Activated CD4-positive, alpha-beta T cell treated with anti-CD3 and anti-CD28 coated beads, Interleukin-2, Interleukin-6, amounts not matched to agents 100 ng/mL and 50 ng/mL, durations not matched to agents 16 hours and 8 hours (primary cell): ENCODE measurements at regions not wholly inside any gene's neighbourhood (a gene's known extent, or its start where the extent isn't known, plus 50 kb on each side); places are given as distances from the start of the nearest gene placed in this dataset.
"Not testable (repeated sequence)": the region's sequence is repeated elsewhere in the genome, so short reads cannot be mapped to it uniquely, and the experiment has no call there.

Experiments used
- DNase-seq: peaks from one replicate; pipeline ENCODE4 v3.0.0-alpha.2; 2020

DNA sequence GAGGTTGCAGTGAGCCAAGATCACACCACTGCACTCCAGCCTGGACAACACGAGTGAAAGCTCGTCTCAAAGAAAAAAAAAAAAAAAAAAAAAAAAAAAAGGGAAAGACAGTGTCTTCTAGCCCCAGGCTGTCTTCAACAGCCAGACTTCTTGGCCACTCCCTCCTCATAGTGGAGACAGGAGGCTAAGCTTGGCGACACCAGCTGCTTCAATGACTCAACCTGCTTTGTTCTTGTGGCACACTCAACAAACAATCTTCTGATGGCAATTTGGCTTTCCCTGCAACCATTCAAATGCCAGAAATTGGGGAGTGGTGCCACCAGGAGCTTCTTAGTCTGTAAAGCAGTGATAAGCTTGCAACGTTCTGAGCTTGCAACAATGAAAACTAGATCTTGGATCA is 290.4 kb upstream of the DYNLRB2 start:
- no peak for DNase-seq

DNA sequence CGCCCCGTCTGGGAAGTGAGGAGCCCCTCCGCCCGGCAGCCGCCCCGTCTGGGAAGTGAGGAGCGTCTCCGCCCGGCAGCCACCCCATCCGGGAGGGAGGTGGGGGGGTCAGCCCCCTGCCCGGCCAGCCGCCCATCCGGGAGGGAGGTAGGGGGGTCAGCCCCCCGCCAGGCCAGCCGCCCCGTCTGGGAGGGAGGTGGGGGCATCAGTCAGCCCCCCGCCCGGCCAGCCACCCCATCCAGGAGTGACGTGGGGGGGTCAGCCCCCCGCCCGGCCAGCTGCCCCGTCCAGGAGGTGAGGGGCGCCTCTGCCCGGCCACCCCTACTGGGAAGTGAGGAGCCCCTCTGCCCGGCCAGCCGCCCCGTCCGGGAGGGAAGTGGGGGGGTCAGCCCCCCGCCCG is 297.5 kb upstream of the DYNLRB2 start:
- DNase-seq, result not testable (repeated sequence)

DNA sequence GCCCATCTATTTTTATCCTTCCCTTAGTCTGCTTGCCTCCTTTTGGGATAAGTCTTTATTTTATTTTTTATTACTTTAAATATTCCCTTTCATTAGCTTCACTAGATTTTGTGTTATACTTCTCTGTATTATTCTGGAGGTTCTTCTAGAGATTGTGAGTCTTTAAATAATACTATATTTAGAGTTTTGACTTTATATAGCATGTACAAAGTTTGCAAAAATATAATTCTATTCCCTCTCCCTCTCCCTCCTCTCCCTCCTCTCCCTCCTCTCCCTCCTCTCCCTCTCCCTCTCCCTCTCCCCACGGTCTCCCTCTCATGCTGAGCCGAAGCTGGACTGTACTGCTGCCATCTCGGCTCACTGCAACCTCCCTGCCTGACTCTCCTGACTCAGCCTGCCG is 298.5 kb upstream of the DYNLRB2 start:
- DNase-seq, result not testable (repeated sequence)

DNA sequence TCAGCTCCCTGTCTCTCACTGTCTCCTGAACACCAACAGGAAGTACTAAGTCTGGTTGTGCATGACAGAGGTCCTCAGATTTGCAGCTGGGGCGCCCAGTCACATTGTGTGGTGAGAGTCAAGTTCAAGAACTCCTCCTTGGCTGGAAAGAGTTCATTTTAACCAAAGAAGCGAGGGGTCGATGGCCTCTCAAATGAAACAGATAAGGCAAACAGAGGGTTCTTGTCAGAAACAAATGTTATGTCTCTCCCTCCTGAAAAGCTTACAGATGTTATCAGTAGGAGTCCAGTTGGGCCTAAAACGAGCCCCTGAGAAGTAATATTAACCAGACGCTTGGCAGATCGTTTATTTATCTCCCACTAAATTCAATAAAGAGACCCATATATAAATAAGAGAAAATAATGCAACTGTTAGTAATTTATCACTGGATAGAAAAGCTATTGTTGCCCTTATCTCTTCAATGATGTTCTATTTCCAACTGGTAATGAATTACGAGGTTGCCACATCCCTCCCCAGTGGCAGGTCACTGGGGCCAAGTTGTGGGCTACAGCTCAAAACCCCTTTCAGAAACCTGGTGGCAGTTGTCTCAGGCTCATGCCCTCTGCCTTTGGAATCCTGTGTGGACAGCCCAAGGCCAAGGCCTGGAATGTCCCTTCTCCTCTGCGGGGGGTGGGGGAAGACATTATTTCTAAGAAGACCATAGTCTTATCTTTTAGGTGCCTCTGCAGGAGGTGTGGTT is 307.5 kb upstream of the DYNLRB2 start:
- no peak for DNase-seq

GRCh38 chr16:80231888-80232287 is 308.9 kb upstream of the DYNLRB2 start:
- peak; percentile 41 for DNase-seq

DNA sequence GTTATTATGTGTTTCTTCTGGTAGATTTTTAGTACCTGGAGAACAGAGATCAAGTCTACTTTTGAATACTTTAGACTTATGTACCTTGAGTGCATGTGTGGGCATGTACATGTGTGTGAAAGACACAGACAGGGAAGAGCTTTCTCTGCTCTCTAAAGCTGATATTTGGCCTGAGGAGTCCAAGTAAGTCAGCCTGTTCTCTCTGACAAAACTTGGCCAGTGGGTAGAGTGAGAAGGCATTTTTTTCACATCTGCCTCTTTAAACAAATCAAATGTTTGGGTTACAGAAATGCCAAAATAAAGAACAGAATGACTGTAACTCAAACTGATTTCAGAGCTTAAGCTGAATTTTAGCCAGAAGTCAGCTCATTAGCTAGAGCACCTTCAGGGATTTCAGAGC is 309.7 kb upstream of the DYNLRB2 start:
- no peak for DNase-seq

DNA sequence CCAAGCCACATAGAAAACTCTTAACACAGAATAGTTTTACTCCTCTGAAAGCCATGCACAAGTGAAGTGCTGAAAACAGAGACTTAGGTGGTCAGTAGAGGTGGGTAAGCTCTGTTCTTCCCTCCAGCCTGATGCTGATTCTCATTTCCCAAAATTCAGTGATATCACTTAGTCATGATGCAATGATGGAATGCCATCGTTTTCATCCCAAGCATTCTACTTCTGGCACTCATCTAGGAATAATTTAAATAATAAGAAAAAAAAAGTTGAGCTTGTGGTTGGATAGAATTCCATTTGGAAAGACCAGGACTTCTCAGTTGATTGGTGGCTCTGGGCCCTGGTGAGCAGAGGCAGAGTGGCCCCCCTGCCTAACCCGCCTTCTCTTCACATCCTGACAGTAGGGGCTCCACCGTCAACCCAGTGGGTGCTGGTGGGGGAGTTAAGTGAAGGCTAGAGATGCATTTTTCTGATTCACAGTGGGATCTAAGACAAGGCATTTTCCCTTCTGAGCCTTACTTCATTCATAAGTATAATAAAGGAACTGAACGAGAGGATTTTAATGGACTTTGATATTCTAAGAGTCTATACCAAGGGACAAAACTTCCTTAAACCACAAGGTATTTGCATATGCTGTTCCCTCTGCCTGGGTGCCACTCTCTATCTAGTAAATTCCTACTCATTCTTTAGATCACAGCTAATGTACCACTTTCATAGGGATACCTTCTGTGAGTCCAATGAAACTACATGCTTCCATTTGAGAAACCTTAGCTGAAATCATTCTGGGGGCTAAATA is 310.3 kb upstream of the DYNLRB2 start:
- DNase-seq, result no peak

- DNase-seq, result no peak
These were observed 314.3 kb upstream of the DYNLRB2 start for GRCh38 chr16:80226499-80226898.

DNA sequence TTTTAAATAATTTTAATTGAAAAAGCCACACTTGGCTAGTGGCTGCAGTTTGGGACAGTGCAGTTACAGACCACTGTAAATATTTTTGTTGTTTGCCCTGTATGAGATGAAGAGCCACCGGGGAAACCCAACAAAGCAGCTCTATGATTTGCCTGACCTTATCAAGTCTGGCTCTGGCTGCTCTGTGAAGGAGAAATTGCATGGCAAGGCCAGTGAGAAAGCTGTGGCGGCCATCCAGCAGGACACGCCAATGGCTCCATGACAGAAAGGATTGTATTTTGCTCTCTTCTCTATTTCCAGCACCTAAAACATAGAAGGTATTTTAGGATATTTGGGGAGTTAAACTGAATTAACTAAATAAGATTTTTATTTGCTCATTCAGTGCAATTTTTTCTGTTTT is 330.0 kb upstream of the DYNLRB2 start:
- no peak for DNase-seq

DNA sequence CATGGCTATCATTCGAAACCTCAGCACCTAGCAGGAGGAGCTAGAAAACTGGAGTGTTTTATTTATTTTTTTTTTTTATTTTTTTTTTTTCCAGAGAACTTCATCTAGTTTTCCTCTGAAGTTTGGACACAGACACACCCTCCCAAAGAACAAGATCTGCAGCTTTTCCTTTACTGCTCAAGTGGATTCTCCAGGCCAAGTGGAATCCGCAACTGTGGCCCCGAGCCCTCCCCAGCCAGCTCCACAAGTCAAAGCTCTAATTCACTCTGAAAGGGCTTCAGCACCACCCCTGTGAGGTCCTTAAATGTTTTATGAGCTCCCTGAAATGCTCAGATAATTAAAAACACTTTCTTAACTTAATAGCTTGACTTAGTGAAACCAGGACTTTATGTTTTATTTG is 332.1 kb upstream of the DYNLRB2 start:
- DNase-seq, result no peak

DNA sequence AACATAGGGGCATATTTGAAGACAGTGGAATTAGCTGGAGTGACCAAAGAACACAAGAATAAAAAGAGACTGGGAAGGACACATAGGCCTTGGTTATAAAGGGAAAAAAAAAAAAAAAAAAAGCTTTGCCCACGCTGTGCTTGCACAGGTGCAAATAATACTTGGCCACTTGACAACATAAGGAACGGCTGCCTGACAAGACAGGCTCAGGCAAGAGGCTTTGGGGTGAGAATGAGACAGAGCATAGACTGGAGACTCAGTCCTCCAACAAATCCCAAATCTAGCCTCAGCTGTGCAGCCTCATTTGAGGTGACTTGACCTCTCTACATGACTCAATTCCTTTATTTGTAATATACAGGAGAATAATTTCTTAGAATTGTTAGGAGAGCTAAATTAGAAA is 332.8 kb upstream of the DYNLRB2 start:
- DNase-seq, result no peak

- no peak for DNase-seq
These were observed 337.0 kb upstream of the DYNLRB2 start for GRCh38 chr16:80203821-80204220.

GRCh38 chr16:80202831-80203413 is 337.9 kb upstream of the DYNLRB2 start:
- DNase-seq, result no peak

- no peak for DNase-seq
These were observed 340.7 kb upstream of the DYNLRB2 start for GRCh38 chr16:80200079-80200478.

GRCh38 chr16:80199614-80200013 is 341.2 kb upstream of the DYNLRB2 start:
- no peak for DNase-seq

DNA sequence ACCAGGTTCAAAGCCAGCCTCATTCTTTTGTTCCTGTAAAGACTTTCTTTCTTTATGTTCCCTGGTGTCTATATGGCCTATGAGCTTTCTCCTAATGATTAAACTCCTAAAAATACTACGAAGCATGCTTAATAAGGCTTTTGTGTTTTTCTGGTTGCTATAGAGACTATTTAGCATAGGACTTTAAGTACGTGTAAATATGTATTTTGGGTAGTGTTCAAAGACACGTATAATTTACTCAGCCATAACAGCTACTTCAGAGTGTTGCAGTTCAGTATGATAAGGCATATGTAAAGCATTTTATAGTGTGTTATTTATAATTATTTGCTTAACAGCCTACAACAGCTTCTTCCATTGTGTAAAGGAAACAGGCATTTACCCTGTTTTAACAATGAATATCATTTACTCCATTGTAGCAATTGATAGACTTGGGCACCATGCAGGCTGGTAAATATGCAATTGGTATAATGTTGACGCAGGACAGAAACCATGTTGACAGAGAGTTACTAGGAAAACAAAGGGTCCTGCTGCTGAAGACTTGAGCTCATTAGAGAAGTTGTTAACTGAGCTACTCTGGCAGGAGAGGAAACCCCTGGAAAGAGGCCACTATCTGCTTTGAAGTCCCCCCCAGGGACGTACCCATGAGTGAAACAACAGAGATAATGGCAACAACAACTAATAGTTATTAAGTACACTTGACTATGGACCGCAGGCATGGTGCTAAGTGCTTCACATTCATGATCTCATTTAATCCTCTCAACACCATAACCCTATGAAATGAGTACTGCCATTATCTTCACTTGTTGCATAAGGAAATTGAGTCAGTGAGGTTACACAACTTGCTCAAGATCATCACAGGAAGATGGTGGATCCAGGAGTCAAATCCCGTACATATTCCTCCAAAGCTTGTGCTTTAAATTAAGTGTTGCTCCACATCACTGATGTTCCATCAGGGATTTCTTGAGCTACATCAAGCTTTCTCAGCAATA is 342.2 kb upstream of the DYNLRB2 start:
- DNase-seq, result no peak

GRCh38 chr16:80197741-80198201 is 343.0 kb upstream of the DYNLRB2 start:
- peak; percentile 41 for DNase-seq

DNA sequence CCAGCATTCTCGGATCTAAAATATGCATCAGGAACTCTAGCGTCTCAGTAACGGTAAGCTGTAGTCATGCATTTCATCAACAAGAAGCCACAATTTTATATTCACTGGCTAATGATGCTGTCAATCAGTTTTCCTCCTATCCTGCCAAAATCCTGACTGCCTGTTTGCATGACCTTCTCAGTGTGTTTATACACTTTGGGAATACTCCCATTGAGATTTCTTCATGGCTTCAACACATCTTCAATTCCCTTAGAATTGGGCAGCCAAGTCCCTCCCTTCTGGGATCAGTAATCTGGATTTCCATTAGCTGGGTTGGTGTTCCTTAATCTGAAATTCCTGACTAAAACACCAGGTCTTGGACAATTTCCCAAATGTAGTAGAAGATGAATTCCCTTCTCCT is 348.9 kb upstream of the DYNLRB2 start:
- no peak for DNase-seq

GRCh38 chr16:80189476-80190175 is 351.2 kb upstream of the DYNLRB2 start:
- no peak for DNase-seq

GRCh38 chr16:80176114-80176513 is 364.7 kb upstream of the DYNLRB2 start:
- no peak for DNase-seq

DNA sequence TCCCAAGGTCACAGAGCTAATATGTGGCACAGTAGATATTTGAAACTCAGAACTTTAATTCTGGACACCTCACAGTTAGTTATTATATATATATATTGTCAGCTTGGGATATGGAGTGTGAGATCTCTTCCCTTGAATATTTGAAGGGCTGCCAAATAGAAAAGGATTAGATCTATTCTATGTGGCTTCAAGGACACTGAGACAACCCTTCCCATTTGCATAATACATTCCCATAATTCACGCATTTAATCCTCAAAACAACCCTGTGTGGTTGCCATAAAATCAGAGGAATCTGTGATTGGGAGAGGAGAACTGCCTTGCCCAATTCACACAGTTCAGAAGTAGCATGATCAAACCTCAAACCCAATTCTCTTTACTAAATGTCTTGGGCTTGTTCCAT is 365.8 kb upstream of the DYNLRB2 start:
- DNase-seq, result no peak

- no peak for DNase-seq
These were observed 366.4 kb upstream of the DYNLRB2 start for GRCh38 chr16:80174416-80174815.
